ENCODE measurements at regions not wholly inside any gene's neighbourhood (a gene's known extent, or its start where the extent isn't known, plus 50 kb on each side); places are given as distances from the start of the nearest gene placed in this dataset.

DNA sequence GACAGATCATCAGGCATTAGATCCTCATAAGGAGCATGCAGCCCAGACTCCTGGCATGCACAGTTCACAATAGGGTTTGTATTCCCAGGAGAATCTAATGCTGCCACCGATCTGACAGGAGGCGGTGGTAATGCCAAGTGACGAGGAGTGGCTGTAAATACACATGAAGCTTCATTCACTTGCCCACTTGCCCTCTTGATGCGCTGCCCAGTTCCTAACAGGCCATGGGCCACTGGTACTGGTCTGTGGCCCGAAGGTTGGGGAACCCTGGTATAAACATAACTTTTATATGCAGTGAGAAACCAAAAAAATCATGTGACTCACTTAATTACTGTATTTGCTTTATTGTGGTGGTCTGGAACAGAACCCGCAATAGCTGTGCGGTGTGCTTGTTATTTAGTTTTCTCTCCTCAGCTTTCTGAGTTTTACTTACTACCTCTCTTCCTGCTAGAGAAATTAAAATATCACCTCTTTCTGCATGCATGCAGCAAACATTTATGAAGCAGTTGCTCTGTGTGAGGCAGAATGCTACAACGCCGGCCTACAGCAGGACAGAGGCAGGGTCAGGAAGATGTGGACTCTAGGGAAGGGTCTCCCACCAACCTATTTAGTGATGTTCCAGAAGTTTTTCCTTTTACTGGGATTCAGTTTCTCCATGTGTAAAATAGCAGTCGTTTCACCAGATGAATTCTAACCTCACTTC is 151.3 kb downstream of the MAF start:
- Histone ChIP-seq H3K9ac (ENCODE audit: low read depth, low read length) (no peak overlapping the region), H3K9me3 (ENCODE audit: control insufficient read depth, insufficient read depth, low read length) (no peaks in the 10 kb centered on the region), H3K4me3 (ENCODE audit: low read depth, low read length) (no peak overlapping the region), H3K36me3 (ENCODE audit: control insufficient read depth, insufficient read depth, low read length) (no peaks in the 10 kb centered on the region), H3K27me3 (ENCODE audit: control insufficient read depth, insufficient read depth, low read length) (no peaks in the 10 kb centered on the region), H3K4me1 (ENCODE audit: control insufficient read depth, insufficient read depth, low read length) (no peaks in the 10 kb centered on the region), H3K27ac (ENCODE audit: low read depth, low read length) (no peak overlapping the region)

DNA sequence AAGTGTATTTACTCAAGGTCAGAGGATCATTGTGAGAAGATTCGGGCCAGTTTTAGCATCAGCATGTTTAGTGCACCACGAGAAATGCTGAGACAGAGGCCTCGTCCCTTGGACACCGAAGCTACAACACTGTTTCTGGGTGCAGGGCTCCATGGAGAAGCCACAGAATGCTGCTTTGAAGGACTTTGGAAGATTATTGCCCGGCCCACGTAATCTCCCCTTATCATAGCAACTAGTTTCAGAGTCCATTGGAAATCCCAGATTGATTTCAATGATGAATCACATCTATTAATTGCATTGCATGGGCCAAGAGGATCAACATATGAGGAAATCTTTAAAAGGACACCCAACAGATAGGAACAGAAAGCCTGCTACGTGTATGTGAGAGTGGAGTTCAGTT is 156.0 kb downstream of the MAF start:
- H3K4me3 ChIP-seq (ENCODE audit: low read depth, low read length), result no peak overlapping the region
- no peaks in the 10 kb centered on the region for H3K9me3 ChIP-seq (ENCODE audit: control insufficient read depth, insufficient read depth, low read length)
- H3K36me3 ChIP-seq (ENCODE audit: control insufficient read depth, insufficient read depth, low read length), result no peaks in the 10 kb centered on the region
- H3K27ac ChIP-seq (ENCODE audit: low read depth, low read length), result no peak overlapping the region
- no peaks in the 10 kb centered on the region for H3K4me1 ChIP-seq (ENCODE audit: control insufficient read depth, insufficient read depth, low read length)
- no peak overlapping the region for H3K9ac ChIP-seq (ENCODE audit: low read depth, low read length)
- no peaks in the 10 kb centered on the region for H3K27me3 ChIP-seq (ENCODE audit: control insufficient read depth, insufficient read depth, low read length)

DNA sequence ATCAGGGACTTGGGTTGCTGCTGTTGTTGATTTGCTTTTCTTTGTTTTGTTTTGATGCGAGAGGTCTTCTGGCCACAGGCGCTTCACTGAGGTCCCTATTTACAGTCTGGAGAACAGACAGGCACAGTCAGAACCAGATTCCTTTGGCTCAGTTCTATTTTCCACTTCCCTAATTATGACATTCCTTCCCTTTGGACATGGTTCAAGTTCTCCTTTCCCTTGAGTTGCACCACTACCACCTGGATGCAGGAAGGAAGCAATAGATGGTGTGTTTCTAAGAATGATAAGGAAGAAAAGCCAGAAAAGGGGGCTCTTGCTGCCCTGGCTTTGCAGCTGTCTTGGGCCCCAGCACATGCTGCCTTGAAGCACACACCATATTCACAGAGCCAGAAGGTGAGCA is 160.6 kb downstream of the MAF start:
- H3K9me3 ChIP-seq (ENCODE audit: control insufficient read depth, insufficient read depth, low read length), result no peaks in the 10 kb centered on the region
- H3K4me3 ChIP-seq (ENCODE audit: low read depth, low read length), result no peak overlapping the region
- H3K9ac ChIP-seq (ENCODE audit: low read depth, low read length), result no peak overlapping the region
- no peaks in the 10 kb centered on the region for H3K27me3 ChIP-seq (ENCODE audit: control insufficient read depth, insufficient read depth, low read length)
- H3K27ac ChIP-seq (ENCODE audit: low read depth, low read length), result no peak overlapping the region
- H3K4me1 ChIP-seq (ENCODE audit: control insufficient read depth, insufficient read depth, low read length), result peaks cover 6% of the 10 kb centered on the region; the same call in 1 of the 2 replicates
- no peaks in the 10 kb centered on the region for H3K36me3 ChIP-seq (ENCODE audit: control insufficient read depth, insufficient read depth, low read length)

DNA sequence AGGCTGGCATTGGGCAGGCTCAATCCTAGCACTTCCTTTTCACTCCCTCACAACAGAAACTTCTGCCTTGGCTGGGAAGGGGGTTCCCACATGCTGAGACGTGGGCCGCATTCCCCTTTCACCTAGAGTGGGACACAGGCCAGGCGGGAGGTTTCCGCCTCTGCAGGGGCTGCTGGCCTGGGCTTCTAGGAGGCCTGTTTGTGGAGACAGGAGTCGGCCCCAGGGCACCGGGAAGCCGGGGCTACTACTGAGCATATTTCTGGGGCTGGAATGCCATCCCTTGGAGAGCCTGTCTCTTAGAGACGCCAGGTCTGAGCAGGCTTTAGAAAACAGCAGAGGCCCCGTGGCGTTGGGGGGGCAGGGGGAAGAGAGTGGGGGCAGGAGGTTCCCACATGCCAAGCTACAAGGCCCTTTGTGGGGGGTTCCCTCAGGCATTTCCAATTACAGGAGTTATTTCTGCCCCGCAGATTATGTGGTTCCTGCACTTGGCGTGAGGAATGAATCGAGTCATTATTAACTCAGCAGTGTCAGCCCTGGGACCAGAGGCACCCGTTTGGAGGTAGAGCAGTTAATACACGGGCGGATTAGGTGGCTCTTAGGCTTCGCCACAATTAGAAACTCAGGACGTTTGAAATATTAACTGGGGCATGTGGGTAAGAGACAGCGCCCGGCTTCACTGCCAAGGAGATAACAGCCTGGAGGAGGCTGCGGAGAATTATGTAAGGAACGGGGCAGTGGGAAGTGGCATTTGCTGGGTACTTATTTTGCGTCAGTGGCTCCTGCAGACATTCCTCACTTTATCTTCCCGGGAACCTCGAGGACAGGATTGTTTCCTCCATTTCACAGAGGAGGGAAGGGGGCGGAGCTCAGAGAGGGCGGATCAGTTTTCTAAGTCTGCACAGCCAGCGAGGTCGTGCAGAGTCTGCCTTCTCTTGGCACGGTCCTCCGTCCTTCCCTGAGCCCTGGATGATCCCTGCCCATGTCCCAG is 162.5 kb downstream of the MAF start:
- Histone ChIP-seq H3K27me3 (ENCODE audit: control insufficient read depth, insufficient read depth, low read length) (no peaks in the 10 kb centered on the region), H3K9ac (ENCODE audit: low read depth, low read length) (no peak overlapping the region), H3K4me3 (ENCODE audit: low read depth, low read length) (no peak overlapping the region), H3K4me1 (ENCODE audit: control insufficient read depth, insufficient read depth, low read length) (peaks cover 6% of the 10 kb centered on the region; the same call in 1 of the 2 replicates), H3K9me3 (ENCODE audit: control insufficient read depth, insufficient read depth, low read length) (no peaks in the 10 kb centered on the region), H3K27ac (ENCODE audit: low read depth, low read length) (peak overlapping the region; percentile 75), H3K36me3 (ENCODE audit: control insufficient read depth, insufficient read depth, low read length) (no peaks in the 10 kb centered on the region)

DNA sequence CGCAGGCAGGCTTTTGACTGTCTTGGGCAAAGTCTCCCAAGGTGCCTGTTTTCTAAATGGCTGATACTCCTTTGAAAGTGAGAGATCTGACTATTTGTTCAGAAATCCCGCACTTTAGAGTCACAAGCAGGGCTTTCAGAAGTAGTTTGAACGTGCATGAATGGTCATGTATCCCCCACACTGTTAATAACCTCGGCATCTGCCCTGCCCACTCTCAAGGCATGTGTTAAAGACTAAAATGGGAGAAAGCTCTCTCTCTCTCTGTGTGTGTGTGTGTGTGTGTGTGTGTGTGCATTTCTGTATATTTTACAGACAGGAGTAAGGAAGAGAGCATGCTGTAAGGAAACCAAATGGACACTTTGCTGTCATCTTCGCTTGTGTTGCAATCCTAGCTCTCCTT is 163.7 kb downstream of the MAF start:
- no peak overlapping the region for H3K27ac ChIP-seq (ENCODE audit: low read depth, low read length)
- H3K9ac ChIP-seq (ENCODE audit: low read depth, low read length), result no peak overlapping the region
- H3K4me3 ChIP-seq (ENCODE audit: low read depth, low read length), result no peak overlapping the region
- H3K36me3 ChIP-seq (ENCODE audit: control insufficient read depth, insufficient read depth, low read length), result no peaks in the 10 kb centered on the region
- H3K27me3 ChIP-seq (ENCODE audit: control insufficient read depth, insufficient read depth, low read length), result no peaks in the 10 kb centered on the region
- peaks cover 6% of the 10 kb centered on the region; the same call in 1 of the 2 replicates for H3K4me1 ChIP-seq (ENCODE audit: control insufficient read depth, insufficient read depth, low read length)
- H3K9me3 ChIP-seq (ENCODE audit: control insufficient read depth, insufficient read depth, low read length), result no peaks in the 10 kb centered on the region

DNA sequence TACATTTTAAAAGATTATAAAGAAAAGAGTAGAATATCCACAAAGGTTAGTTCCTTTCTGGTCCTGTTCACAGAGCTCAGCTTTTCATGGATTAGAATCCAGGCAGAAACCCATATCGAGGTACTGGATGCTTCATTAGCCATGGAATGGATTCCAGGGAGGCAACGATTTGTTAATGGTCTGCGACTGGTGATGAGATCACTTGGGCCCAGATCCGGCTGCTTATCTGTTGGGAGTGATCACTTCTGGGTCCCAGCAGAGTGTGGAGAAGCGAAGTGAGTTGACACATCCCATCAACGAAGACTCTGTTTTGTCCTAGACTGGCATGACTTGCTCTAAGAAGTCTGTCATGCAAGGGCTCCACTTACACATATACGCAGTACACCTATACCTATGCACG is 165.8 kb downstream of the MAF start:
- H3K4me3 ChIP-seq (ENCODE audit: low read depth, low read length), result no peak overlapping the region
- H3K9ac ChIP-seq (ENCODE audit: low read depth, low read length), result no peak overlapping the region
- H3K27ac ChIP-seq (ENCODE audit: low read depth, low read length), result no peak overlapping the region
- H3K4me1 ChIP-seq (ENCODE audit: control insufficient read depth, insufficient read depth, low read length), result peaks cover 6% of the 10 kb centered on the region; the same call in 1 of the 2 replicates
- no peaks in the 10 kb centered on the region for H3K9me3 ChIP-seq (ENCODE audit: control insufficient read depth, insufficient read depth, low read length)
- no peaks in the 10 kb centered on the region for H3K27me3 ChIP-seq (ENCODE audit: control insufficient read depth, insufficient read depth, low read length)
- H3K36me3 ChIP-seq (ENCODE audit: control insufficient read depth, insufficient read depth, low read length), result no peaks in the 10 kb centered on the region

DNA sequence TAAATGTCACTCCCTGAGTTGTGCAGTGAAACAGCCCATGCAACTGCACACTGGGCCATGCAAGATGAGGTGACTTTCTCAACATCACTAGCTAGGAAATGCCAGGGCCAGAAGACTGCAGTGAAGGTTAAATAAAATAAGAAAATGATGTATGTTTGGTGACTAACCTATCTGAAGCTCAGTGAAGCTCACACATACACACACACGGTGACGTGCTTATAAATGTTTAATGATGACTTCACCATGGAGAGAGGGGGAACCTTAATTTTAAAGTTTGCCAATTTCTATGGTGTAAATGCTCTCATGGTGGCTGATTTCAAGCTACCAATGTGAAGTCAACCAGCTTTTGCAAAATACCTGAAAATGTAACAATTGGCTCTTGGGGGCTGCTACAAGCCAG is 166.4 kb downstream of the MAF start:
- no peaks in the 10 kb centered on the region for H3K27me3 ChIP-seq (ENCODE audit: control insufficient read depth, insufficient read depth, low read length)
- H3K4me3 ChIP-seq (ENCODE audit: low read depth, low read length), result no peak overlapping the region
- H3K9me3 ChIP-seq (ENCODE audit: control insufficient read depth, insufficient read depth, low read length), result no peaks in the 10 kb centered on the region
- H3K27ac ChIP-seq (ENCODE audit: low read depth, low read length), result no peak overlapping the region
- peaks cover 6% of the 10 kb centered on the region; the same call in 1 of the 2 replicates for H3K4me1 ChIP-seq (ENCODE audit: control insufficient read depth, insufficient read depth, low read length)
- H3K36me3 ChIP-seq (ENCODE audit: control insufficient read depth, insufficient read depth, low read length), result no peaks in the 10 kb centered on the region
- no peak overlapping the region for H3K9ac ChIP-seq (ENCODE audit: low read depth, low read length)

DNA sequence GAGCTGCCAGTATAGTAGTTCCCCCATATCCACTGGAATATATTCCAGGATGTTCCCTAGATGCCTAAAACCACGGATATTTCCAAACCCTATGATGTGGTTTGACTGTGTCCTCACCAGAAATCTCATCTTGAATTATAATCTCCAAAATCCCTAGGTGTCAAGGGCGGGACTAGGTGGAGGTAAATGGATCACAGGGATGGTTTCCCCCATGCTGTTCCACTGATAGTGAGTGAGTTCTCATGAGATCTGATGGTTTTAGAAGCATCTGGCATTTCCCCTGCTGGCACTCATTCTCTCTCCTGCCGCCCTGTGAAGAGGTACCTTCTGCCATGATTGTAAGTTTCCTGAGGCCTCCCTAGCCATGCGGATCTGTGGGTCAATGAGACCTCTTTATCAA is 168.6 kb downstream of the MAF start:
- Histone ChIP-seq H3K9me3 (ENCODE audit: control insufficient read depth, insufficient read depth, low read length) (no peaks in the 10 kb centered on the region), H3K4me3 (ENCODE audit: low read depth, low read length) (no peak overlapping the region), H3K4me1 (ENCODE audit: control insufficient read depth, insufficient read depth, low read length) (no peaks in the 10 kb centered on the region), H3K9ac (ENCODE audit: low read depth, low read length) (no peak overlapping the region), H3K36me3 (ENCODE audit: control insufficient read depth, insufficient read depth, low read length) (no peaks in the 10 kb centered on the region), H3K27ac (ENCODE audit: low read depth, low read length) (no peak overlapping the region), H3K27me3 (ENCODE audit: control insufficient read depth, insufficient read depth, low read length) (no peaks in the 10 kb centered on the region)

DNA sequence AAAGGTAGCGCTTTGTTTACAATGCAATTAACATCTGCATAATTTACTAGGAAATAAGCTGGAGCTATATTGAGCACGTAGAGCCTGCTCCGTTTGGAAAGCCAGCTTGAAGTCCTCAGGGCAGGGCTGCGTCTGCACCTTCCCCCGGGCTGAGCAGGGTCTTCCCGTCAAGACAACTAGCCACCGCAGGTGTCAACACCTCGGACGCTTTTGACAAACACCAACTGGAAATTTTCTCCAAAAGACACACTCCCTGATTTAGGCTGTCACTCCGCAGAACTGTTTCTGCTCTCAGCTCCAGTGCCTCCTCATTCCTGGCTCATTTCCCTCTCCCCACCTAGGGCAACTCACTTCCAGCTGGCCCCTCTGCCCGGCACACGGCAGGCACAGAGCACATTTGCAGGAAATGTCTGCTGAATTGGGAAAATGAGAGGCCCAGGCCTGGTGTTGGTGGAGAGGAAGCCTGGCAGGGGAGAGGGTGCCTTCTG is 170.3 kb downstream of the MAF start:
- Histone ChIP-seq H3K27me3 (ENCODE audit: control insufficient read depth, insufficient read depth, low read length) (no peaks in the 10 kb centered on the region), H3K9me3 (ENCODE audit: control insufficient read depth, insufficient read depth, low read length) (no peaks in the 10 kb centered on the region), H3K4me3 (ENCODE audit: low read depth, low read length) (no peak overlapping the region), H3K9ac (ENCODE audit: low read depth, low read length) (no peak overlapping the region), H3K36me3 (ENCODE audit: control insufficient read depth, insufficient read depth, low read length) (no peaks in the 10 kb centered on the region), H3K27ac (ENCODE audit: low read depth, low read length) (no peak overlapping the region), H3K4me1 (ENCODE audit: control insufficient read depth, insufficient read depth, low read length) (no peaks in the 10 kb centered on the region)

DNA sequence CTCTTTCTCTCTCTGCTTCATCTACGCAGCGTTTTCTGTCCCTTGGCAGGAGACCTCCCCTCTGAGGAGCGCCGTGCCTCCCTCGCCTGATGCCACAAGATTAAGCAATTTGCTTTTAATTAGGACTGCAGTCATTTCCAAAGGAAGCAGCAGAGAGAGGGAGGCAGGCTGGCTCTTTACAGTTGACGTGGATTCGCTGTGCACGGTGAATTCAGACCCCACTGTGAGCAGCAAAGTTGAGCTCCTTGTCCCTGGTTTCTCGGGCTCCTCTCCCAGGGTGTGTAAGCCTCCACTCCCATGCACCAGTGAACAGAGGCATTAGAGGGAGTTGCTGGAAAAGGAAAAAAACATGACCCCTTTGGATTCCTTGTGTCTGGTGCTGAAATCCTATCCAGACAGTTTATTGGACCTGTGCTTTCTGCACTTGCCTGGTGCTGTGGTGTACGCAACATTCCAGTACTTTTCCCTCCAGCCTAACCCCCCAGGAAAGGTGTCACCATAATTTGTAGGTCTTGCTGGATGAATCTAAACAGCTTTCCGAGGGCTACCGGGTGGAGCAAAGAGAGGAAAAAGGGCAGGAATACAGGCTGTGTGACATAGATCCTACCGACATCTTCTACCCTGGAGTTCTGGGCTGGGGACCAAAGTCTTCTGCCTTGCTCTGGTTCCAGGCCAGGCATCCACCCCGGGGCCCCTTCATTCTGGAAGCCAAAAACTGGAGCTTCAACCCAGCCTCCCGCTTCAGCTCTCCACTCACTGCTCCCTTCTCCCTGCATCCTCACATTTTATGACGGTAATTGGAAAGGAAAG is 171.0 kb downstream of the MAF start:
- Histone ChIP-seq H3K9me3 (ENCODE audit: control insufficient read depth, insufficient read depth, low read length) (no peaks in the 10 kb centered on the region), H3K4me1 (ENCODE audit: control insufficient read depth, insufficient read depth, low read length) (no peaks in the 10 kb centered on the region), H3K36me3 (ENCODE audit: control insufficient read depth, insufficient read depth, low read length) (no peaks in the 10 kb centered on the region), H3K4me3 (ENCODE audit: low read depth, low read length) (no peak overlapping the region), H3K27me3 (ENCODE audit: control insufficient read depth, insufficient read depth, low read length) (no peaks in the 10 kb centered on the region), H3K9ac (ENCODE audit: low read depth, low read length) (no peak overlapping the region), H3K27ac (ENCODE audit: low read depth, low read length) (no peak overlapping the region)
